BE2C (cell line): ENCODE measurements at regions not wholly inside any gene's neighbourhood (a gene's known extent, or its start where the extent isn't known, plus 50 kb on each side); places are given as distances from the start of the nearest gene placed in this dataset.
"Not testable (repeated sequence)": the region's sequence is repeated elsewhere in the genome, so short reads cannot be mapped to it uniquely, and the experiment has no call there.

ENCODE experiments used
- DNase-seq: peaks from one replicate; pipeline ENCODE4 v3.0.0-alpha.2; 2020
- H3K27me3 ChIP-seq: fragments of 250-450 bp; sonication (Bioruptor Pico); 2 replicates; pipeline ENCODE4 v1.5.1; 2020; ENCODE audit warnings: mild to moderate bottlenecking
- H3K36me3 ChIP-seq: fragments of 250-450 bp; sonication (Bioruptor Pico); 2 replicates; pipeline ENCODE4 v1.5.1; 2020; ENCODE audit warnings: mild to moderate bottlenecking
- H3K4me1 ChIP-seq: fragments of 250-450 bp; sonication (Bioruptor Pico); 2 replicates; pipeline ENCODE4 v1.5.1; 2020
- H3K4me3 ChIP-seq: 2 replicates; pipeline ENCODE4 v1.5.1; 2011; ENCODE audit warnings: low read depth, low read length
- H3K9me3 ChIP-seq: fragments of 250-450 bp; sonication (Bioruptor Pico); 2 replicates; pipeline ENCODE4 v1.5.1; 2020

DNA sequence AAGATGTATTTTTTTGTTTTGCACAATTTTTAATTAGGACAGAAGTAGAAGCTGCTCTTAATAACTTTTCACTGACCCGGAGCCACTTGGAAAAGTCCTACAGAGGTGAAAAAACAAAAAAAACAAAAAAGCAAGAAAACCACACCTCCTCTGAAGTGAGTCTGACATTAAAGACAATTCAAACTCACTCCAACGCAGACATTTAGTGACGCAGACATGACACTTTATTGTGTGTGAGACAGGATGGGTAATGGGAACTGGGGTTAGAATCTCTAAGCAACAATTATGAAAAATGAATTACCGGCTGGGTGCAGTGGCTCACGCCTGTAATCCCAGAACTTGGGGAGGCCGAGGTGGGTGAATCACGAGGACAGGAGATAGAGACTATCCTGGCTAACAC lies 370.0 kb upstream of the SPATA31A3 start:
- H3K4me3 ChIP-seq, H3K4me1 ChIP-seq, H3K36me3 ChIP-seq, DNase-seq, H3K9me3 ChIP-seq, H3K27me3 ChIP-seq: not testable (repeated sequence)

DNA sequence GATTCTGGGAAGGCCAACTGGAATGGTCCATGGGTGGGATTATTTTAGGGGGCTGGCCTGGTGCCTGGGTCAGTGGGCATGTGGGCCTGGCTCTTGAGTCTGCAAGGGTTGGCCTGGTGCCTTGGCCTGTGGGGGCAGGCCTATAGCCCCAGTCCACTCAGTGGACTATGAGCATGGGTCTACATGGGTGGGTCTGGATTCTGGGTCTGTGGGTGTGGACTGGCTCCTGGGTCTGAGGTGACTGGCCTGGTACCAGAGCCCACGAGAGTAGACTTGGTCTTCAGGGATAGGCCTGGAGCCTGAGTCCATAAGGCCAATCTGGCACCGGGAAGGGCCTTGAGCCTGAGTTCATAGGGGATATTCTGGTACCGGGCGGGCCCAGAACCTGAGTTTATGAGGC lies 361.6 kb upstream of the SPATA31A3 start:
- not testable (repeated sequence) for H3K9me3 ChIP-seq, H3K27me3 ChIP-seq, DNase-seq, H3K4me1 ChIP-seq, H3K4me3 ChIP-seq, H3K36me3 ChIP-seq

DNA sequence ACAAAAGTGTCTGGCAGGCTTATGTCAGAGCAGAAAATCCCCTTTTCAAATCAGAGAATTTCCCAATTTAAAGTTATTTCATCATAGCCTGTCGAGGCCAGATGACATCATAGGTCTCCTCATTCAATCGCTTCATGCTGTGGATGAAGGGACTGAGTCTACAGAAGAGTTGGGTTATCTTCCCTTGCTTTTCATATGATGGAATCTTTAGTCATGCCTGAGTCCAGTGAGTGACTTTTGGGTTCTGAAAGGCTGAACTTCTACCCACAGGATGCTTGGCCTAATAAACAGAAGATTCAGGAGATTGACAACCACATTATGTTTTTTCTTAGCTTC lies 357.0 kb upstream of the SPATA31A3 start:
- not testable (repeated sequence) for H3K4me1 ChIP-seq, H3K9me3 ChIP-seq, H3K4me3 ChIP-seq, DNase-seq, H3K27me3 ChIP-seq, H3K36me3 ChIP-seq

DNA sequence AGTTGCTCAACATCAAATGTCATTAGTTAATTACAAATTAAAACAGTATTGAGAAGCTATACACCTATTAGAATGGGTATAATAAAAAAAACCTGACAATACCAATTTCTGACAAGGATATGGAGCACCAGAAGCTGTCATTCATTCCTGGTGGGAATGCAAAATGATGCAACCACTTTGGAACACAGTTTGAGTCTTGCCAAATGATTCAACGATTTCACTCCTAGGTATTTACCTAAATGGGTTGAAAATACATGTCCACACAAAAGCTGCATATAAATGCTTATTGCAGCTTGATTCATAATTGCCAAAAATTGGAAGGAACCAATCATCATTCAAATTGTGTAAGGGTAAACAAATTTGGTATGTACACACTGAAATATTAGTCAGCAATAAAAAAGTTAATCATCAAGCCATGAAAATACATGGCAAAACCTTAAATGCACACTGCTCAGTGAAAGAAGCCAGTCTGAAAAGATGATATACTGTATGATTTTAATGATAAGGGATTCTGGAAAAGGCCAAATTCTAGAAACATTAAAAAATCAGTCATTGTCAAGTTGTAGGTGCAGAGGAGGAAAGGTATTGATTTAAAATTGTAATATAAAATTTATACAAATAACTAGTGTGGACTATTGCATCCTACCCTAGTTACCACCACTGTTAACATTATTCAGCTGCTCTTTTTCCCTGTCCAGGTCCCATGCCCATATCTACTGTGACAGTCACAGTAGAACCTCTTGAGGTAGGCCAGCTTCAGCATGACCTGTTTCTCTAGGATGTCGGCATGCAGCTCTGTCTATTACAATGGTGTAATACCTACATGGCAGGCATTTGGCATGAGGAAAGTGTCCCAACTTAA lies 356.4 kb upstream of the SPATA31A3 start:
- not testable (repeated sequence) for H3K4me1 ChIP-seq, H3K4me3 ChIP-seq, H3K9me3 ChIP-seq, DNase-seq, H3K27me3 ChIP-seq, H3K36me3 ChIP-seq

DNA sequence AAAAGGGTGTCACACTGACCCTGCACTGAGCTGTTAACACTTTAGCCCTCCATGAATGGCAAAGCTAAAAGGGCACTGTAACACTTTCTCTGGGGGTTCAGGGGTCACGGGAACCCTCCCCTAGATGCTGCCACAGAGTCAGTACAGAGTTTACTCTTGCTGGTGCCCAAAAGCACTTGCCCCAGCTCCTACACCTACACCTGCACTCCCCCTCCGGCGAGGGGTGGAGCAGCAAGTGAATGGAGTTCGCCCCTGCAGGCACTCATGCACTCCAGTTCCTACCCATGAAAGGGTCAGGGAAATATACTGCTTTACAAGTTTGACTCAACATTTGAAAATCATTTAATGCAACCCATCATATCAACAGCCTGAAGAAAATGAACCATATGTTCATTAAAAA lies 355.7 kb upstream of the SPATA31A3 start:
- not testable (repeated sequence) for H3K4me1 ChIP-seq, DNase-seq, H3K4me3 ChIP-seq, H3K9me3 ChIP-seq, H3K36me3 ChIP-seq, H3K27me3 ChIP-seq

DNA sequence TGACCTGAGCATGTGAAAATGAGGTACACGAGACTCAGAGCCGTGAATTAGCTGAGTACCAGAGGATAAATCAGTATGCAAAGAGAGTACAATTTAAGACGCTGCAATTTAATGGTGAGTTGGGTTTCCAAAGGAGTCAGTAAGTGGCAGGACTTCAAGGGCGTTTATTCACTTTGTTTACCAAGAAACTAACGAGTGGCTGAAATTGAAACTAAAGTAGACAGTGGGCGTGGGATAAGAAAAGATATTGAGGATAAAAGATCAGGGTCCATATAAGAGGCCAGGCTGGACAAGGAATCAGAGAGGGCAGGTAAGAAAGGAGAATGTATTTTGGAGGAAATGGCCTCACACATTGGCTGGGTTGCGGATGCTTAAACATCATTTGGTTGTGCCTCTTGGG lies 346.9 kb upstream of the SPATA31A3 start:
- not testable (repeated sequence) for H3K27me3 ChIP-seq, H3K9me3 ChIP-seq, H3K36me3 ChIP-seq, DNase-seq, H3K4me1 ChIP-seq, H3K4me3 ChIP-seq

DNA sequence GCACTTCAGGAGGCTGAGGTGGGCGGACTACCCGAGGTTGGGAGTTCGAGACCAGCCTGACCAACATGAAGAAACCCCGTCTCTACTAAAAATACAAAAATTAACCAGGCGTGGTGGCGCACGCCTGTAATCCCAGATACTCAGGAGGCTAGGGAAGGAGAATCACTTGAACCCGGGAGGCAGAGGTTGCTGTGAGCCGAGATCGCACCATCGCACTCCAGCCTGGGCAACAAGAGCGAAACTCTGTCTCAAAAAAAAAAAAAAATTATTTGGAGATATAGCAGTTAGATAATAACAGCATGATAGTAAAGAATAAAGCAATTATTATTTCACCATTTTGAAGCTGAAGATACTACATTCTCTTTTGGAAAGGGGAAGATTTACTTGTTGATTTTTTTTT lies 345.9 kb upstream of the SPATA31A3 start:
- not testable (repeated sequence) for DNase-seq, H3K27me3 ChIP-seq, H3K4me3 ChIP-seq, H3K4me1 ChIP-seq, H3K9me3 ChIP-seq, H3K36me3 ChIP-seq

DNA sequence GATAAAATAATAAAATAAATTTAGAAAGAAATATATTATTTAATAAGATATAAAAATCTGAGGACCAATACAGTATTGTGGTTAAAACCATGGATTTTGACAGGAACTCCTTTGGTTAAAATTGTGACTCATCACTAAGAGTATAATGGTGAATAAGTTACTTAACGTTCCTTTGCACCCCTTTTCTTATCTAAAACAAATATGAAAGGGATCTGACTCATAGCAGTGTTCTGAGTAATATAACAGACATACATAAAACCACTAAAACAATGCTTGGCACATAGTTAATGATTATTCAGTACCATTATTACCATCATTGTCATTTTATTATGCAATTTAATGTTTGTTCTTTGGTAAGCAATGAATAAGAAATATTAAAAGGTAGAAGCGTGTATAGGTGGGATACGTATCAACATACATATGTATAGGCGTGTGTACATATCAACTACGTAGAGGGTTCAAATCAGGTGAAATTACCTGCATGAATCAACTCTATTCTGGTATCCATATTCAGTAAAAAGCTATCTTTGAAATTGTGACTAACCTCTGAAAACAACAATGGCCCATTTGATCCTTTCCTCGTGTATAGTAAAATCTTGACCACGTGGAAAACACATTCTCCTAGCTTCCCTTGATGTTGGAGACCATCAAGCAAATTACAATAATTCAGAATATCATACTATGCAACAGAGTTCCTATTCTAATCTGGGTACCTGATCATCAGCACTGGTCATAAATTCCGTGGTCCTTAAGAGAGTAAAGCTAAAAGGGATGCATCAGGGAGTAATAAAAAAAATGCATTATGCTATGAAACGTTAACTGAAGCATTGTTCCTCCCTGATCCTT lies 342.6 kb upstream of the SPATA31A3 start:
- H3K4me3 ChIP-seq, H3K27me3 ChIP-seq, DNase-seq, H3K4me1 ChIP-seq, H3K9me3 ChIP-seq, H3K36me3 ChIP-seq: not testable (repeated sequence)

DNA sequence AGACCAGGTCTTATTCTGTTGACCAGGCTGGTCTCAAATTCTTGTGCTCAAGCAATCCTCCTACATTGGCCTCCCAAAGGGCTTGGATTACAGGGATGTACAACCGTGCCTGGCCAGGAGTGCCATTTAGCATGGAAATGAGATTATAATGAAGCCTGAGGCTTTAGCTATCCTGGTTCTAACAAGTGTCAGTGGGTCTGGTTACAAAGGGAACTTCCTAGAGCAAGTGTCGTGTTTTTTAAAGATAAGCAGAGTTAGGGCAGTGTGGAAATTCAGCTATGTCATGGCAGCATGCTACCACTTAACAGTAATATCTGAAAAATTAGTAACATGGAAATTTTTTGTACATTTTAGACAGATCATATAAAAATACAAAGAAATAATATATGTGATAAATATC lies 339.3 kb upstream of the SPATA31A3 start:
- H3K4me1 ChIP-seq, H3K4me3 ChIP-seq: not testable (repeated sequence)

DNA sequence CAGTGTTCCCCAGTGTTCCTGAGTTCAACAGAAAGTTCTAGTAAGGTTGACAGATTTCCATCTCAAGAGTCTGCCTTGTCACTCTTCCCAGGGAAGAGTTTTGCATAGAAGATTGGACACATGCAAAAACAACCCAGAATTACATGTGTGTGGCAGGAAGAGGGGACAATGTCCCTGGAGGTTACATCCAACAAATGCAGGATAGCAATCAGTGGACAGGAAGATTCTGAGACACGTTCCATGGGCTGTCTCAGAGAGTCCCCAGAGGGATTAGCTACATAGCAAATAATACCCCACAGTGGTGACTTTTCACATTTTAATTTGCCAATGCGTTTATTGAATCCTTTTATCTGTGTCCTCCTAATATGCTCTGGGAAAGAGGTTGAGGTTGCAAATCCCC lies 321.1 kb upstream of the SPATA31A3 start:
- not testable (repeated sequence) for H3K4me3 ChIP-seq, H3K9me3 ChIP-seq, H3K27me3 ChIP-seq, DNase-seq, H3K4me1 ChIP-seq, H3K36me3 ChIP-seq

More for the DNA sequence above, 339.3 kb upstream of the SPATA31A3 start:
- not testable (repeated sequence) for DNase-seq, H3K36me3 ChIP-seq, H3K9me3 ChIP-seq, H3K27me3 ChIP-seq

DNA sequence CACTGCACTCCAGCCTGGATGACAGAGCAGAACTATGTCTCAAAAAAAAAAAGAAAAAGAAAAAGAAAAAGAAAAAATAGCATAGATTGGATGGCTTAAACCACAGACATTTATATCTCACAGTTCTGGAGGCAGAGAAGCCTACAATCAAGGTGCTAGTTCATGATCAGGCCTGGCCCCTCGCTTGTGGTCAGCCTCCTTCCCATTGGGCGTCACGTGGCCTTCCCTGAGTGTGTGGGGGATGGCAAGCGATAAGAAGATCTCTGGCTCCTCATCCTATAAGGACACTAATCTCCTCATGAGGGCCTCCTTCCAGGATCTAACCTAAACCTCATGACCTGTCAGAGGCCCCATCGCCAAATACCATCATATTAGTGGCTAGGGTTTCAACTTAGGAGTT lies 320.2 kb upstream of the SPATA31A3 start:
- not testable (repeated sequence) for H3K4me3 ChIP-seq, H3K4me1 ChIP-seq, H3K9me3 ChIP-seq, H3K36me3 ChIP-seq, H3K27me3 ChIP-seq, DNase-seq

DNA sequence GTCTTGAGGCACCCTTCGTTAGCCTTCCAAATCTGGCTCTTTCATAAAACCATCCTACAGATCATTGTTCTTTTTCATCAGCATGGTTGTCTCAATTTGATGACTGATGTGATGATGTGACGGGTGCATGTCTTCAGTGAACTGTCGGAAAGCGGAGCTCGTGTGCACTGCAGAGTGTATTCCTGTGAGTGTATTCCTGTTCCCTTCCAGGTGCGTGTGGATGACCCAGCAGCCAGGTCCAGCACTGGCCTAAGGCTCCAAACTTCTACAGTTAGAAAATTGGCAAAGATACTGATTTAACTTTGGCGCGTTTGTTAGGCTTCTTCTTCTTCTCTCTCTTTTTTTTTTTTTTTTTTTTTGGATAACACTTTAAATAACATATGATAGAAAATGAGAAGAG lies 314.8 kb upstream of the SPATA31A3 start:
- not testable (repeated sequence) for DNase-seq, H3K36me3 ChIP-seq, H3K9me3 ChIP-seq, H3K27me3 ChIP-seq, H3K4me1 ChIP-seq, H3K4me3 ChIP-seq

DNA sequence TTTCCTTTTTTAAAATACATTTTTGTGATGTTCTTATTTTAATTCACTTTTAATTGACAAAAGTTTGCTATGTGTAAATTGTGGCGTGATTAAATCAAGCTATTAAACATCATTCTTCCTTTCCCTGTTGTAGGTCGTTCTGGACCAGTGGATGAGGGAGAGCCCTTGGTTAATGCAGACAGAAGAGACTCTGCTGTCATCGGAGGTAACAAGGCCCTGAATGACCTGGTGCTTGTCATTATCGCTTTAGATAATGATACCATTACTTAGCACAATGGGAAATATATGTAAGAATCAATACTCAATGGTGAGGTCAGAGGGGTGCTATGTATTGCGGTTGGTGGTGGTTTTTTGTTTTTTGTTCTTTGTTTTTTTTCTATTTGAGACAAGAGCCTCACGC lies 296.4 kb upstream of the SPATA31A3 start:
- H3K4me1 ChIP-seq, H3K9me3 ChIP-seq, DNase-seq, H3K4me3 ChIP-seq, H3K27me3 ChIP-seq, H3K36me3 ChIP-seq: not testable (repeated sequence)

DNA sequence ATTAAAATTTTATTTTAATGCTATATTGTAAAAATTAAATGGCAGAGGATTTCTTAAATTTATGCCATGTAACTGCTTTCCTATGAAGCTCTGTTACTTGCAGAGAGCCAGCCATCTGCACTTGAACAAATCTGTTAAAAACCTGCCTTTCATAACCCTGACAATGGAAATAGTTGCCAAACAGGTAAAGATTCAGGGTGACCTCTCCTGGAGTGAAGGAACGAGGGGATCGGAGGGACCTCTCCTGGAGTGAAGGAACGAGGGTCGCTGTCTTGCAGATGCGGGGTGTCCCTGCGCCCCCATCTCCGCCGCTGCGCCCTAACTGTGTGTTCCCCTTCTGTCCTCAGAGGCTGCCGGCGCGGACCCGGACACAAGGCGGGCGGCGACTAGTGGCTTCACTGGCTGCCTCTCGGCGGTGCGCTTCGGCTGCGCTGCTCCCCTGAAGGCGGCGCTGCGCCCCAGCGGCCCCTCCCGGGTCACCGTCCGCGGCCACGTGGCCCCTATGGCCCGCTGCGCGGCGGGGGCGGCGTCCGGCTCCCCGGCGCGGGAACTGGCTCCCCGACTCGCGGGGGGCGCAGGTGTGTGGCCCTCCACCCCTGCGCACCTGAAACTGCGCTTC lies 295.9 kb upstream of the SPATA31A3 start:
- not testable (repeated sequence) for H3K27me3 ChIP-seq, H3K36me3 ChIP-seq, H3K4me3 ChIP-seq, H3K4me1 ChIP-seq, DNase-seq, H3K9me3 ChIP-seq

DNA sequence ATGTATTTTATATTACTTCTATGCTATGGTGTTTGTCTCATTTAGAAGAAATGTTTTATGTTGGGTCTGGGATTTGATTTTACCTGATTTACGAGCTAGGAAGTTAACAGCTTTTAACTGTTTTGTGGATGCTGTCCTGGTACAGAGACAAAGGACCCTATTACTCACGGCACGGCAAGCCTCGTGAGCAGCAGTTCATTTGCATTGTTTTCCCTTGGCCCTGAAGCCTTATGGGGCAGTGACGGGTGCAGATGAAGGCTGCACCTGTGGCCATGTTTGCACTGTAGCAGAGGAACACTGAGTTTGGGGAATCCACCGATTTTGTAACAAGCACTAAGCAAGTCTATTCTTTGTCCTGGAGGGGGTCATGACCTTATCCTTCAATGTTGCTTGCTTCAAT lies 291.9 kb upstream of the SPATA31A3 start:
- not testable (repeated sequence) for DNase-seq, H3K36me3 ChIP-seq, H3K27me3 ChIP-seq, H3K9me3 ChIP-seq, H3K4me1 ChIP-seq, H3K4me3 ChIP-seq

DNA sequence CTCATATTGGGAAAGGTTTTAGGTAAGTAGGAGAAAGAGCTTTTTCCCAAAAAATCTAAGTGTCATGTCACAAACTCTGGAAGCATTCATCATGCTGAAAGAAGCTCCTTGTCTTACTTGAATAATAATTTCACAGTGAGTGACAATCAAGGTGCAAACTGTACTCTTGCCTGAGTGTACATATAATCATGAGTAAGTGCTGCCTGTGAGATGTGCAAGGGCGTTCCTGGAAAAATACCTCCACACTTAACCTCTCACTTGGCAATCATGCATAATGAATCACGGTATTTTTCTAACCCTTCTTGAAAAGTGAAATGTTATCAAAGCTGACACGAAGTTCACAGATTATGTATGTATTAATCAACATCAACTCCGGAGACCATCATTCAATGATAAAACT lies 289.2 kb upstream of the SPATA31A3 start:
- not testable (repeated sequence) for H3K4me1 ChIP-seq, H3K27me3 ChIP-seq, DNase-seq, H3K9me3 ChIP-seq, H3K4me3 ChIP-seq, H3K36me3 ChIP-seq
